MM.1S (cell line): ENCODE measurements at regions not wholly inside any gene's neighbourhood (a gene's known extent, or its start where the extent isn't known, plus 50 kb on each side); places are given as distances from the start of the nearest gene placed in this dataset.

ENCODE experiments used
- DNase-seq: peaks from one replicate; pipeline ENCODE4 v3.0.0-alpha.2; 2015
- H2AFZ ChIP-seq: fragments of 300-600 bp; sonication (generic); 2 replicates; pipeline ENCODE4 v1.6.0; 2016; ENCODE audit warnings: antibody characterized with exemption, low read length
- H3F3A ChIP-seq: fragments of 300-600 bp; sonication (generic); 2 replicates; pipeline ENCODE4 v1.6.1; 2016; ENCODE audit warnings: mild to moderate bottlenecking, antibody characterized with exemption, low read length, moderate library complexity, mixed read lengths; ENCODE audit not compliant: insufficient read depth
- H3K27ac ChIP-seq: fragments of 300-600 bp; sonication (generic); 2 replicates; pipeline ENCODE4 v1.5.1; 2016; ENCODE audit warnings: mild to moderate bottlenecking, low read length
- H3K27me3 ChIP-seq: fragments of 300-600 bp; sonication (generic); replicated peaks from 2 replicates; pipeline ENCODE4 v1.6.0; 2016; ENCODE audit warnings: low read length; ENCODE audit not compliant: insufficient read depth
- H3K36me3 ChIP-seq: fragments of 300-600 bp; sonication (generic); replicated peaks from 2 replicates; pipeline ENCODE4 v1.6.1; 2016; ENCODE audit warnings: mild to moderate bottlenecking, low read length, mixed read lengths; ENCODE audit not compliant: insufficient read depth
- H3K4me1 ChIP-seq: fragments of 300-600 bp; sonication (generic); 2 replicates; pipeline ENCODE4 v1.6.1; 2016; ENCODE audit warnings: low read length, mixed read lengths
- H3K4me2 ChIP-seq: fragments of 300-600 bp; sonication (generic); 2 replicates; pipeline ENCODE4 v1.6.0; 2016; ENCODE audit warnings: low read depth, low read length
- H3K4me3 ChIP-seq: fragments of 300-600 bp; sonication (generic); 2 replicates; pipeline ENCODE4 v1.5.1; 2016; ENCODE audit warnings: low read length, mixed read lengths
- H3K79me2 ChIP-seq: fragments of 300-600 bp; sonication (generic); 2 replicates; pipeline ENCODE4 v1.6.1; 2016; ENCODE audit warnings: mixed run types, low read length, mixed read lengths
- H3K9ac ChIP-seq: fragments of 300-600 bp; sonication (generic); 2 replicates; pipeline ENCODE4 v1.6.1; 2016; ENCODE audit warnings: low read length, mixed read lengths
- H3K9me2 ChIP-seq: fragments of 300-600 bp; sonication (generic); replicated peaks from 2 replicates; pipeline ENCODE4 v1.6.1; 2016; ENCODE audit warnings: mild to moderate bottlenecking, low read length, mixed read lengths; ENCODE audit not compliant: insufficient read depth
- H3K9me3 ChIP-seq: fragments of 300-600 bp; sonication (generic); replicated peaks from 2 replicates; pipeline ENCODE4 v1.6.1; 2016; ENCODE audit warnings: mild to moderate bottlenecking, low read length, mixed read lengths; ENCODE audit not compliant: insufficient read depth
- H4K20me1 ChIP-seq: fragments of 300-600 bp; sonication (generic); 2 replicates; pipeline ENCODE4 v1.6.1; 2016; ENCODE audit warnings: mild to moderate bottlenecking, low read length, moderate library complexity, mixed read lengths; ENCODE audit not compliant: insufficient read depth
- CTCF ChIP-seq: fragments of 300-600 bp; sonication (generic); IDR thresholded peaks from 2 replicates; pipeline ENCODE4 v1.5.1; 2016; ENCODE audit warnings: antibody characterized with exemption, low read length, mixed read lengths
- EZH2 ChIP-seq: fragments of 300-600 bp; sonication (generic); optimal IDR thresholded peaks from 2 replicates; pipeline ENCODE3; 2017; ENCODE audit warnings: low read depth, mild to moderate bottlenecking, antibody characterized with exemption, low read length, mixed read lengths
- EZH2phosphoT487 ChIP-seq: fragments of 300-600 bp; sonication (generic); IDR thresholded peaks from 2 replicates; pipeline ENCODE4 v1.6.1; 2018; ENCODE audit warnings: antibody characterized with exemption, low read length

- Histone ChIP-seq H3K9me3 (no peaks in the 10 kb centered on the region), H3K27me3 (no peaks in the 10 kb centered on the region), H3K9me2 (no peaks in the 10 kb centered on the region), H3K4me1 (0 out of 2 replicates have a peak, but pooled peaks cover 3% of the 10 kb centered on the region), H2AFZ (no peak overlapping the region), H3K36me3 (no peaks in the 10 kb centered on the region; the same call in 1 of the 2 replicates), H3K4me3 (no peak overlapping the region), H3K79me2 (peaks cover 26% of the 10 kb centered on the region), H3K9ac (no peak overlapping the region), H4K20me1 (0 out of 2 replicates have a peak, but pooled peaks cover 4% of the 10 kb centered on the region), H3F3A (no peaks in the 10 kb centered on the region), H3K27ac (no peak overlapping the region), H3K4me2 (no peak overlapping the region)
- DNase-seq, result no peak
- TF ChIP-seq EZH2 (no peak), EZH2phosphoT487 (no peak), CTCF (no peak)
Measured at GRCh38 chr6:56727097-56727850, 84.6 kb upstream of the DST start.

GRCh38 chr6:56725254-56725653 lies 82.6 kb upstream of the DST start:
- no peaks in the 10 kb centered on the region for H3K9me2 ChIP-seq
- 0 out of 2 replicates have a peak, but pooled peaks cover 3% of the 10 kb centered on the region for H3K4me1 ChIP-seq
- no peaks in the 10 kb centered on the region for H3K9me3 ChIP-seq
- no peak overlapping the region for H3K4me2 ChIP-seq
- no peak for TF ChIP-seq CTCF
- TF ChIP-seq EZH2phosphoT487, result no peak
- H2AFZ ChIP-seq, result no peak overlapping the region
- H3K27me3 ChIP-seq, result no peaks in the 10 kb centered on the region
- H3K36me3 ChIP-seq, result no peaks in the 10 kb centered on the region; the same call in 1 of the 2 replicates
- no peaks in the 10 kb centered on the region for H3F3A ChIP-seq
- H3K27ac ChIP-seq, result no peak overlapping the region
- H3K79me2 ChIP-seq, result peaks cover 29% of the 10 kb centered on the region
- H3K4me3 ChIP-seq, result no peak overlapping the region
- H3K9ac ChIP-seq, result no peak overlapping the region
- 0 out of 2 replicates have a peak, but pooled peaks cover 4% of the 10 kb centered on the region for H4K20me1 ChIP-seq
- DNase-seq, result no peak

- no peaks in the 10 kb centered on the region; the same call in 1 of the 2 replicates for H3K36me3 ChIP-seq
- H2AFZ ChIP-seq, result no peak overlapping the region
- H3K9ac ChIP-seq, result no peak overlapping the region
- TF ChIP-seq EZH2phosphoT487 (no peak), EZH2 (no peak), CTCF (no peak)
- no peaks in the 10 kb centered on the region for H3F3A ChIP-seq
- no peak for DNase-seq
- H3K4me1 ChIP-seq, result no peaks in the 10 kb centered on the region
- no peaks in the 10 kb centered on the region for H3K9me2 ChIP-seq
- H3K27me3 ChIP-seq, result no peaks in the 10 kb centered on the region
- peaks cover 29% of the 10 kb centered on the region; the same call in 1 of the 2 replicates for H3K79me2 ChIP-seq
- no peaks in the 10 kb centered on the region for H3K9me3 ChIP-seq
- no peak overlapping the region for H3K4me2 ChIP-seq
- 0 out of 2 replicates have a peak, but pooled peaks cover 4% of the 10 kb centered on the region for H4K20me1 ChIP-seq
- no peak overlapping the region for H3K27ac ChIP-seq
- H3K4me3 ChIP-seq, result no peak overlapping the region
Measured at GRCh38 chr6:56724455-56724854, 81.8 kb upstream of the DST start.
